T-helper 17 cell (primary cell): ENCODE measurements at regions not wholly inside any gene's neighbourhood (a gene's known extent, or its start where the extent isn't known, plus 50 kb on each side); places are given as distances from the start of the nearest gene placed in this dataset.

Experiments used
- ATAC-seq: fragments of 150-1000 bp; cut with Tn5 transposase; 2 replicates; pipeline ENCODE4 v1.10.0; 2021; ENCODE audit warnings: mild to moderate bottlenecking, moderate library complexity
- DNase-seq, 3 donors: peaks; one replicate each; pipeline versions ENCODE4 v3.0.0 to v3.0.0-alpha.2; 2020 to 2021
- H3K9me3 ChIP-seq: one replicate; pipeline ENCODE4 v1.7.0; 2013; ENCODE audit warnings: low read length, mild to moderate bottlenecking; ENCODE audit not compliant: control insufficient read depth, poor library complexity, severe bottlenecking
- H3K27ac Mint-ChIP-seq: one replicate; pipeline ENCODE4 v1.8.0; 2022; ENCODE audit warnings: mild to moderate bottlenecking, moderate library complexity, mixed read lengths
- H3K27me3 Mint-ChIP-seq: one replicate; pipeline ENCODE4 v1.8.0; 2022; ENCODE audit warnings: mixed read lengths
- H3K36me3 Mint-ChIP-seq: one replicate; pipeline ENCODE4 v1.8.0; 2022; ENCODE audit warnings: low read depth, mixed read lengths
- H3K4me1 Mint-ChIP-seq: one replicate; pipeline ENCODE4 v1.8.0; 2022; ENCODE audit warnings: mild to moderate bottlenecking, mixed read lengths
- H3K4me3 Mint-ChIP-seq: one replicate; pipeline ENCODE4 v1.8.0; 2022; ENCODE audit warnings: mild to moderate bottlenecking, moderate library complexity, mixed read lengths

- no peak overlapping the region for H3K4me3 Mint-ChIP-seq
- no peak for ATAC-seq
Measured at GRCh38 chrX:39829965-39830364, 267.8 kb downstream of the BCOR start.

GRCh38 chrX:39830414-39830813 is 267.3 kb downstream of the BCOR start:
- Mint-ChIP-seq H3K36me3 (no peaks in the 10 kb centered on the region), H3K4me3 (no peak overlapping the region), H3K4me1 (no peaks in the 10 kb centered on the region), H3K27ac (no peak overlapping the region), H3K27me3 (no peaks in the 10 kb centered on the region)
- DNase-seq (no peak), ATAC-seq (no peak)
- H3K9me3 ChIP-seq, result no peaks in the 10 kb centered on the region

More at GRCh38 chrX:39829965-39830364, 267.8 kb downstream of the BCOR start:
- Mint-ChIP-seq H3K27ac (peak overlapping the region; percentile 32), H3K27me3 (no peaks in the 10 kb centered on the region), H3K36me3 (no peaks in the 10 kb centered on the region), H3K4me1 (no peaks in the 10 kb centered on the region)
- H3K9me3 ChIP-seq, result no peaks in the 10 kb centered on the region
- DNase-seq, result no peak

DNA sequence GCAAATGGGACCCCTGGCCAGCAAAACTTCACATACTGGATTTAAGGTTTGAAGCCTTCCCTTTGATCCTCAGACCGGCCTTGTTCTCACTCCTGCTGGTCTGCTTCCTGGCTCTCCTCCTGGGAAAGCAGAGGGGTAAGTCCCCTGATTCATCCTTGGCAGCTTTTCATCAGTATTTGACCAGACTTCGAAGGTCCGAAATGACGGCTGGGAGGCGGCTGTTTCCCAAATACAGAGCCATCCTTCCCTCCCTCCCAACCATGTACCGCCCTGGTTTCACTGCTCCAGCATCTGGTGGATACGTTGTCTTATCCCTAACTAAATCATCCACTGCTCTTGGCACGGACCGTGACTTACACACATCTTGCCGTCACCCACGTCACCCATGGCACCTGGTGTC is 265.5 kb downstream of the BCOR start:
- ATAC-seq, result no peak
- Mint-ChIP-seq H3K4me3 (no peak overlapping the region), H3K27ac (no peak overlapping the region), H3K4me1 (no peaks in the 10 kb centered on the region), H3K36me3 (no peaks in the 10 kb centered on the region), H3K27me3 (no peaks in the 10 kb centered on the region)
- DNase-seq, result no peak
- H3K9me3 ChIP-seq, result no peaks in the 10 kb centered on the region

- no peaks in the 10 kb centered on the region for H3K9me3 ChIP-seq
- H3K4me1 Mint-ChIP-seq, result no peaks in the 10 kb centered on the region
- ATAC-seq (no peak), DNase-seq (no peak)
- no peaks in the 10 kb centered on the region for H3K27me3 Mint-ChIP-seq
- no peak overlapping the region for H3K4me3 Mint-ChIP-seq
- no peak overlapping the region for H3K27ac Mint-ChIP-seq
- no peaks in the 10 kb centered on the region for H3K36me3 Mint-ChIP-seq
Measured at GRCh38 chrX:39834600-39834999, 263.2 kb downstream of the BCOR start.

- no peak for ATAC-seq
- no peak for DNase-seq
- no peaks in the 10 kb centered on the region for H3K36me3 Mint-ChIP-seq
Measured at GRCh38 chrX:39835241-39835640, 262.5 kb downstream of the BCOR start.

DNA sequence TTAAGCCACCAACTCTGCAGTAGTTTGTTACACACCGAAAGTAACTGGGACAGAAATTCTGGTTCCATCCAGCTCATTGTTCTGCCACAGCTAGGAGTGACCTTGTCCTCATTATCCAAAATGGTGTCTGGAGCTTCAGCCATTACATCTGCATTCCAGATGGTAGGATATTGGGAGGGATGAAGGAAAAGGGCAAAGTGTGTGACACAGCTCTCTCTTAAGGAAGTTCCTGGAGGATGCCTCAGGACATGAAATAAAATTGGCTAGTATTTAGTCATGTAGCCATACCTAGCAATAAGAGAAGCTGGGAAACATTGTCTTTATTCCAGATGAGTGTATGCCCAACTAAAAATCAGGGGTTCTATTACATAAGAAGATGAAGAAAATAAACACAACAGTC is 262.0 kb downstream of the BCOR start:
- H3K4me3 Mint-ChIP-seq, result no peak overlapping the region
- no peak for DNase-seq

More at GRCh38 chrX:39835241-39835640, 262.5 kb downstream of the BCOR start:
- no peaks in the 10 kb centered on the region for H3K27me3 Mint-ChIP-seq
- no peaks in the 10 kb centered on the region for H3K9me3 ChIP-seq
- H3K27ac Mint-ChIP-seq, result no peak overlapping the region
- H3K4me3 Mint-ChIP-seq, result no peak overlapping the region
- no peaks in the 10 kb centered on the region for H3K4me1 Mint-ChIP-seq

GRCh38 chrX:39836802-39837420 is 260.8 kb downstream of the BCOR start:
- H3K9me3 ChIP-seq, result no peaks in the 10 kb centered on the region
- Mint-ChIP-seq H3K4me1 (peaks cover 2% of the 10 kb centered on the region), H3K4me3 (no peak overlapping the region), H3K36me3 (no peaks in the 10 kb centered on the region), H3K27ac (no peak overlapping the region), H3K27me3 (no peaks in the 10 kb centered on the region)
- no peak for ATAC-seq
- no peak for DNase-seq

More for the DNA sequence above, 262.0 kb downstream of the BCOR start:
- H3K27ac Mint-ChIP-seq, result no peak overlapping the region
- ATAC-seq, result no peak
- H3K9me3 ChIP-seq, result no peaks in the 10 kb centered on the region
- no peaks in the 10 kb centered on the region for H3K4me1 Mint-ChIP-seq
- H3K36me3 Mint-ChIP-seq, result no peaks in the 10 kb centered on the region
- H3K27me3 Mint-ChIP-seq, result no peaks in the 10 kb centered on the region

DNA sequence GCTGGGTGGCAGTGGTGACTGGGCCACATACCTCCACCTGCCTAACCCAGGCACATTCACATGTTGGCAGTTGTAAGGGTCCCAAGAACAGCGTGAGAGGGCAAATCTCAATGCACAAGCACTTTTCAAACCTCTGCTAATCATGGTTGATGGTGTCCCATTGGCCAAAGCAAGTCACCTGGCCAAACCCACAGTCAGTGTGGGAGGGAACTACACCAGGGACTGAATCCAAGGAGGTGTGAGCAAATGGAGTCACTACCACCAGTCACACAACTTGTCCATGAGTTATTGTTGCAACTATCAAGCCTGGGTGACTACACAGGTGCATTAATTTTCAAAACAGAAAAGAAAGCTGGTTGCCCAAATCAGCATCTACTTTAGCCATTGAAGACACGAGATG is 260.1 kb downstream of the BCOR start:
- Mint-ChIP-seq H3K36me3 (no peaks in the 10 kb centered on the region), H3K4me3 (no peak overlapping the region), H3K4me1 (peaks cover 2% of the 10 kb centered on the region), H3K27ac (no peak overlapping the region), H3K27me3 (no peaks in the 10 kb centered on the region)
- ATAC-seq (no peak), DNase-seq (no peak)
- H3K9me3 ChIP-seq, result no peaks in the 10 kb centered on the region

- Mint-ChIP-seq H3K4me3 (no peak overlapping the region), H3K27ac (no peak overlapping the region), H3K27me3 (no peaks in the 10 kb centered on the region), H3K36me3 (no peaks in the 10 kb centered on the region), H3K4me1 (peaks cover 2% of the 10 kb centered on the region)
- DNase-seq, result no peak
- no peaks in the 10 kb centered on the region for H3K9me3 ChIP-seq
- ATAC-seq, result no peak
Measured at GRCh38 chrX:39839371-39839770, 258.4 kb downstream of the BCOR start.

DNA sequence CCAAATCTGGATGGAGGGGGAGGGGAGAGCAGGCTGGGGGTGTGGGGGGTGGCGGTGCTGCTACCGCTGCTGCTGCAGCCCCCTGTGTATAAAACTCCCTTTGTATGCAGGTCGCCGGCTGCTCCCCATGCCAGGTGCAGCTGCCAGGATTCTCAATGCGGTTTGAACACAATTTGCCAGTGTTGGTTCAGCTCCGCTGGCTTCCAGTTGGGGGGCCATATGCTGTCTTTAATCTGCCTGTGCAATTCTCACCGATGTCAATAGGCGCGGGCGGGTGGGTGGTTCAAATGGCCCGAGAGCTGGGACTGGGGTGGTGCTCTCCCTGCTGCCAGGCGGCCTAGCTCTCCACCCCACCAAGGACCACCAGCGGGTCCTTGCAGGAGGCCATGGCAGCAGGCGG is 257.6 kb downstream of the BCOR start:
- ATAC-seq, result no peak
- no peaks in the 10 kb centered on the region for H3K36me3 Mint-ChIP-seq
- no peak overlapping the region for H3K27ac Mint-ChIP-seq
- peaks cover 2% of the 10 kb centered on the region for H3K4me1 Mint-ChIP-seq
- H3K9me3 ChIP-seq, result no peaks in the 10 kb centered on the region
- no peak for DNase-seq
- H3K27me3 Mint-ChIP-seq, result no peaks in the 10 kb centered on the region
- H3K4me3 Mint-ChIP-seq, result no peak overlapping the region

- Mint-ChIP-seq H3K4me3 (no peak overlapping the region), H3K36me3 (no peaks in the 10 kb centered on the region), H3K4me1 (peaks cover 2% of the 10 kb centered on the region), H3K27me3 (no peaks in the 10 kb centered on the region), H3K27ac (no peak overlapping the region)
- ATAC-seq, result no peak
- H3K9me3 ChIP-seq, result no peaks in the 10 kb centered on the region
- DNase-seq, result no peak
Measured at GRCh38 chrX:39840581-39841093, 257.1 kb downstream of the BCOR start.

GRCh38 chrX:39841604-39842003 is 256.2 kb downstream of the BCOR start:
- Mint-ChIP-seq H3K27ac (no peak overlapping the region), H3K4me1 (peaks cover 2% of the 10 kb centered on the region)
- no peak for DNase-seq

DNA sequence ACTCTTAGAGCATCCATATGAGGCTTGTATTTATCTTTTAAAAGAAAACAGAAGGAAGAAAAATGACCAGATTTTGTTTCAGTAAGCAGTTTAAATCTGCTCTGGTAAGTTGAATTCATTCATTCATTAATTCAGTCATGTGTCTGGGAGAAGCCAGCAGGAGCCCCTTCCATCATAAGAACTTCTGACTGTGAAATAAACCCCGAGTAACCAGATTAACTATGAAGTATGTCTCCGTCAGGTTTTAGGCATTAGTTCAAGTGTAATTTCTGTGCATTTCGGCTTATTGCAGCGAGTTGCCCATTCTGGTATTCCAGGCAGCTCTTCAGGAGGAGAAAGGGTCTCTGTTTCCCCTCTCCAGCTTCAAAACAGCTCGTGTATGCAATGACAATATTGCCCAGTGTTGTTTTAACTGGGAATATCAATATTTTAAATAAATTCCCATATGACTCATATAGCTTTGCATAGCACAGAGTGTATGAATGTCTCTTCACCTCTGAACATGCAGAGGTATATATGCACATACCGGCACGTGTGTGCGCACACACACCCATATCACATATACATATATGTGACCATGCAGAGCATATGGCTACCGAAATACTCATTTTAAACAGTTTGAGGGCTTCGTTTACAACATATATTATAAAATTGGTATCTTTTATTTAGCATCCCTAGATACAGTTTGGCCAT is 255.3 kb downstream of the BCOR start:
- DNase-seq (no peak), ATAC-seq (no peak)
- Mint-ChIP-seq H3K36me3 (no peaks in the 10 kb centered on the region), H3K4me3 (no peak overlapping the region), H3K27ac (no peak overlapping the region), H3K27me3 (no peaks in the 10 kb centered on the region), H3K4me1 (peaks cover 2% of the 10 kb centered on the region)
- H3K9me3 ChIP-seq, result no peaks in the 10 kb centered on the region

More at GRCh38 chrX:39841604-39842003, 256.2 kb downstream of the BCOR start:
- H3K4me3 Mint-ChIP-seq, result no peak overlapping the region
- no peaks in the 10 kb centered on the region for H3K9me3 ChIP-seq
- H3K36me3 Mint-ChIP-seq, result no peaks in the 10 kb centered on the region
- no peak for ATAC-seq
- no peaks in the 10 kb centered on the region for H3K27me3 Mint-ChIP-seq

DNA sequence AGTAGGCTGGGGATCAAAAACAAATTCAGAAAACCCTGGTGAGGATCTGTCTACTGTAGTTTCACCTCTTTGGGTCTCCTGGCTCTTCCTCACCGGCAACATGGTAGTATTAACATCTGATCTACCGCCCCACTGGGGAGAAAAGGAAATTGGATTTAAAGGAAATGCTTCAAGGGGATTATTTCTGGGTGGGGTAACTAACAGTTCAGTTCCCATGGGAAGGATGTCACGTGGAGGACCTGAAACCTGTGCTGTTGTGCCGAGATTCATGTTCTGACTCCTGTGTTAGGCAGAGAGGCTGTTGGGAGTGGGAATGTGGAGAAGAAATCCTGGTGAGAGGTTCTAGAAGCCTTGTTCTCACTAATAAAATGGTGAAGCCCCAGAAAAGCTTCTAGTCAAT is 254.4 kb downstream of the BCOR start:
- H3K27ac Mint-ChIP-seq, result no peak overlapping the region
- no peaks in the 10 kb centered on the region for H3K36me3 Mint-ChIP-seq
- ATAC-seq (no peak), DNase-seq (no peak)
- H3K4me1 Mint-ChIP-seq, result peaks cover 2% of the 10 kb centered on the region
- no peak overlapping the region for H3K4me3 Mint-ChIP-seq
- H3K27me3 Mint-ChIP-seq, result no peaks in the 10 kb centered on the region
- H3K9me3 ChIP-seq, result no peaks in the 10 kb centered on the region
